Left ventricle myocardium inferior (tissue), 1 donor: ENCODE measurements at regions not wholly inside any gene's neighbourhood (a gene's known extent, or its start where the extent isn't known, plus 50 kb on each side); places are given as distances from the start of the nearest gene placed in this dataset.

Source experiments
- DNase-seq: peaks from one replicate; pipeline ENCODE4 v3.0.0-alpha.2; 2020
- H3K27ac ChIP-seq: fragments of 200-600 bp; replicated peaks from 2 replicates; pipeline ENCODE4 v1.8.0; 2021
- H3K27me3 ChIP-seq: fragments of 200-600 bp; 2 replicates; pipeline ENCODE4 v1.8.0; 2021; ENCODE audit warnings: low read depth
- H3K36me3 ChIP-seq: fragments of 200-600 bp; 2 replicates; pipeline ENCODE4 v1.8.0; 2021
- H3K4me1 ChIP-seq: fragments of 200-600 bp; 2 replicates; pipeline ENCODE4 v1.8.0; 2021
- H3K4me3 ChIP-seq: fragments of 200-600 bp; 2 replicates; pipeline ENCODE4 v1.8.0; 2021; ENCODE audit warnings: mild to moderate bottlenecking, moderate library complexity
- H3K9me3 ChIP-seq: fragments of 200-600 bp; replicated peaks from 2 replicates; pipeline ENCODE4 v1.8.0; 2021
- intact Hi-C: fragments of 100-400 bp; cut with micrococcal nuclease; formaldehyde crosslinking; loops from one replicate; pipeline ENCODE4 v1.11.0; 2022
- TF ChIP-seq, protein P1 (sequence below): fragments of 200-600 bp; IDR thresholded peaks from 2 replicates; pipeline ENCODE4 v1.8.0; 2021; ENCODE audit warnings: antibody characterized with exemption, mild to moderate bottlenecking, borderline replicate concordance
- donor health status: DM: no; HTN: yes; CAD: no; lungs with severe emphysema.

- H3K4me3 ChIP-seq = no peak overlapping the region
- no peaks in the 10 kb centered on the region for H3K36me3 ChIP-seq
- H3K27me3 ChIP-seq = no peaks in the 10 kb centered on the region
- no peak overlapping the region for H3K27ac ChIP-seq
- no peaks in the 10 kb centered on the region for H3K4me1 ChIP-seq
- intact Hi-C loops = no loop called here
- DNase-seq = no peak
- no peaks in the 10 kb centered on the region for H3K9me3 ChIP-seq
- TF ChIP-seq, protein P1, sequence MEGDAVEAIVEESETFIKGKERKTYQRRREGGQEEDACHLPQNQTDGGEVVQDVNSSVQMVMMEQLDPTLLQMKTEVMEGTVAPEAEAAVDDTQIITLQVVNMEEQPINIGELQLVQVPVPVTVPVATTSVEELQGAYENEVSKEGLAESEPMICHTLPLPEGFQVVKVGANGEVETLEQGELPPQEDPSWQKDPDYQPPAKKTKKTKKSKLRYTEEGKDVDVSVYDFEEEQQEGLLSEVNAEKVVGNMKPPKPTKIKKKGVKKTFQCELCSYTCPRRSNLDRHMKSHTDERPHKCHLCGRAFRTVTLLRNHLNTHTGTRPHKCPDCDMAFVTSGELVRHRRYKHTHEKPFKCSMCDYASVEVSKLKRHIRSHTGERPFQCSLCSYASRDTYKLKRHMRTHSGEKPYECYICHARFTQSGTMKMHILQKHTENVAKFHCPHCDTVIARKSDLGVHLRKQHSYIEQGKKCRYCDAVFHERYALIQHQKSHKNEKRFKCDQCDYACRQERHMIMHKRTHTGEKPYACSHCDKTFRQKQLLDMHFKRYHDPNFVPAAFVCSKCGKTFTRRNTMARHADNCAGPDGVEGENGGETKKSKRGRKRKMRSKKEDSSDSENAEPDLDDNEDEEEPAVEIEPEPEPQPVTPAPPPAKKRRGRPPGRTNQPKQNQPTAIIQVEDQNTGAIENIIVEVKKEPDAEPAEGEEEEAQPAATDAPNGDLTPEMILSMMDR = no peak
These were observed 151.2 kb upstream of the FAM13C start for GRCh38 chr10:59513558-59513957.

DNA sequence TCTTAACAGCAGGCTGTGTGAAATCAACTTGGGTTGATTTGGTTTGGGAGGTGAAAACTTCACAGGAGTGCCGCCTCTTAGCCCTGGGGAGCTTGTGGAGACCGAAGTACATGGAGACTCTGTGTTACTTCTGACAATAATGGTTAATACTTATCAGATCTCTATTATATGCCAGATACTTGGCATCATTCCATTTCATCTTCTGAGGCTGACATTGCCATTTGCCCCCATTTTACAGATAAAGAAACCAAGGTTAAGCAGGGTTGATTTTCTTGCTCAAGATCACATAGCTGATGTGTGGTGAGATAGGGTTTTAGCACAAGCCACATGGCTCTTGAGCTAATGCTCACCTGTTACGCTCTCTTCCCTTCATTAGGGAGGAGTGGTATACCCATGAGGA lies 150.6 kb upstream of the FAM13C start:
- TF ChIP-seq, protein P1 = no peak
- no peak for DNase-seq
- no peaks in the 10 kb centered on the region for H3K4me1 ChIP-seq
- no peak overlapping the region for H3K27ac ChIP-seq
- no peaks in the 10 kb centered on the region for H3K27me3 ChIP-seq
- intact Hi-C loops = no loop called here
- no peaks in the 10 kb centered on the region for H3K36me3 ChIP-seq
- no peak overlapping the region for H3K4me3 ChIP-seq
- no peaks in the 10 kb centered on the region for H3K9me3 ChIP-seq

DNA sequence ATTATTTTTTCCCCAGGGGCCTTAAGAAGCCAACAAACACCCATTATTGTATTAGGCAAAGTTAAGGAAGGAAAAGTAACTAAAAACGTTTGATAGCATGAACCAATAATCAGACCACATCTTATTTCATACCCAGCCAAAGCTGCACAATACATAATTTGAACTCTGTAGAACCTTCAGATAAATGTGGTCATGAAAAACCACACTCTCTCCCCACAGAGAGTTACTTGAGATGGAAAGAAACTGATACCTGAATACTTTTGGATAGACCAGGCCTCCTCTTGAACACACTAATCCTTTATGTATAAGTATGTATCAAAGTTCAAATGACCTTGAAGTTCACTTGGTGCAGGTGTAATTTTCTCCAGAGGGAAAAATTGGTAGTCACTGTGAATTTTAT lies 146.6 kb upstream of the FAM13C start:
- intact Hi-C loops = no loop called here
- no peak overlapping the region for H3K27ac ChIP-seq
- H3K27me3 ChIP-seq = no peaks in the 10 kb centered on the region
- no peak overlapping the region for H3K4me3 ChIP-seq
- no peak for DNase-seq
- no peaks in the 10 kb centered on the region for H3K4me1 ChIP-seq
- TF ChIP-seq, protein P1 = no peak
- H3K9me3 ChIP-seq = no peaks in the 10 kb centered on the region
- no peaks in the 10 kb centered on the region for H3K36me3 ChIP-seq

- TF ChIP-seq, protein P1 = no peak
- no peak overlapping the region for H3K4me3 ChIP-seq
- intact Hi-C loops = no loop called here
- no peaks in the 10 kb centered on the region for H3K27me3 ChIP-seq
- H3K9me3 ChIP-seq = no peaks in the 10 kb centered on the region
- no peak for DNase-seq
- no peaks in the 10 kb centered on the region for H3K36me3 ChIP-seq
- H3K4me1 ChIP-seq = no peaks in the 10 kb centered on the region
- H3K27ac ChIP-seq = no peak overlapping the region
These were observed 145.9 kb upstream of the FAM13C start for GRCh38 chr10:59508296-59508695.

GRCh38 chr10:59505926-59506325 lies 143.6 kb upstream of the FAM13C start:
- TF ChIP-seq, protein P1 = no peak
- Histone ChIP-seq H3K4me1 (no peaks in the 10 kb centered on the region), H3K9me3 (no peaks in the 10 kb centered on the region), H3K4me3 (no peak overlapping the region), H3K27ac (no peak overlapping the region), H3K27me3 (no peaks in the 10 kb centered on the region), H3K36me3 (no peaks in the 10 kb centered on the region)
- no peak for DNase-seq
- intact Hi-C loops = no loop called here

- no peak overlapping the region for H3K27ac ChIP-seq
- H3K4me1 ChIP-seq = no peaks in the 10 kb centered on the region
- H3K27me3 ChIP-seq = no peaks in the 10 kb centered on the region
- TF ChIP-seq, protein P1 = no peak
- intact Hi-C loops = no loop called here
- no peak overlapping the region for H3K4me3 ChIP-seq
- H3K9me3 ChIP-seq = peaks cover 31% of the 10 kb centered on the region
- H3K36me3 ChIP-seq = no peaks in the 10 kb centered on the region
- DNase-seq = no peak
These were observed 137.1 kb upstream of the FAM13C start for GRCh38 chr10:59499460-59499859.
